Gastrocnemius medialis (tissue), 4 donors: ENCODE measurements at regions not wholly inside any gene's neighbourhood (a gene's known extent, or its start where the extent isn't known, plus 50 kb on each side); places are given as distances from the start of the nearest gene placed in this dataset.
"Not testable (repeated sequence)": the region's sequence is repeated elsewhere in the genome, so short reads cannot be mapped to it uniquely, and the experiment has no call there.

Source experiments
- ATAC-seq, 2 donors: fragments of 150-250 bp; one replicate each; pipeline ENCODE4 v1.9.1; 2016
- DNase-seq, 2 donors: peaks; one replicate each; pipeline ENCODE4 v3.0.0-alpha.2; 2019
- H3K27ac ChIP-seq, 4 donors: fragments of 200-600 bp; sonication (generic); 1 replicate in 1 of 4; 2 replicates in 3 of 4; pipeline ENCODE4 v1.5.1; 2016 to 2018; ENCODE audit warnings: mild to moderate bottlenecking in 2 of 4, moderate library complexity in 1 of 4
- H3K27me3 ChIP-seq, 3 donors: fragments of 200-600 bp; sonication (generic) in 2 of 3; 1 replicate in 1 of 3; 2 replicates in 2 of 3; pipeline versions ENCODE4 v1.5.1 to v1.6.0; 2016 to 2019; ENCODE audit warnings: mild to moderate bottlenecking in 1 of 3, moderate library complexity in 1 of 3
- H3K36me3 ChIP-seq, 2 donors: fragments of 200-600 bp; sonication (generic) in 1 of 2; one replicate each; pipeline ENCODE4 v1.5.1; 2017 to 2018
- H3K4me1 ChIP-seq, 2 donors: fragments of 200-600 bp; sonication (generic) in 1 of 2; one replicate each; pipeline ENCODE4 v1.5.1; 2016 to 2017; ENCODE audit warnings: mild to moderate bottlenecking in 2 of 2
- H3K4me3 ChIP-seq, 4 donors: fragments of 200-600 bp; sonication (generic) in 3 of 4; 1 replicate in 1 of 4; 2 replicates in 3 of 4; pipeline ENCODE4 v1.5.1; 2016 to 2019; ENCODE audit warnings: mild to moderate bottlenecking in 2 of 4
- H3K9me3 ChIP-seq, 3 donors: fragments of 200-600 bp; sonication (generic) in 2 of 3; 1 replicate in 1 of 3; 2 replicates in 2 of 3; pipeline ENCODE4 v1.5.1; 2016 to 2019
- in situ Hi-C, 4 donors: fragments of 200-750 bp; cut with MboI; loops; one replicate each; pipeline versions ENCODE4 v1.15.0 to v1.8.0; 2017; ENCODE audit warnings: low sequenced_read_pairs in 4 of 4
- intact Hi-C: fragments of 100-400 bp; cut with DNase I; formaldehyde crosslinking; loops from one replicate; pipeline ENCODE4 v1.15.1; 2023; ENCODE audit warnings: low total_unique reads
- microRNA-seq, 2 donors: library from miRNA; unstranded; fragments of <30 nt; microRNA quantifications; one replicate each; pipeline ENCODE4, GENCODE V29; 2016; ENCODE audit warnings: borderline replicate concordance in 2 of 2

DNA sequence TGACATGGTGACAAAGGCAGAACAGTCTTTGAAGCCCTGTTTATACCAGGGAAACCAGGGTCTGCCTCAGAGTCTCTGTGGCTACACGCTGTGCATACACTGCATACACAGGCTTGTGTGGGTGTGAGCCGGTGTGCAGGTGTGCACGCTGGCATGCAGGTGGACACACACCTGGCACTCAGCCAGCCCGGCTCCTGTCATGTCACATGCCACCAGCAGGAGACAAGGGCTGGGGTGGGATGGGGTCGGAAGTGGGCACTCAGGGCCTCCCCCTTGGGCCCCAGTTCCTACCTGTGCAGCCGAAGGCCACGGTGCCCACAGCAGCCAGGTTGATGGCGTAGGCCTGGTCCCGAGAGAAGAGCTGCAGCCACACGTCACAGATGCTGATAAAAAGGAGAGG lies 192.2 kb downstream of the ZNF479 start:
- H3K4me3 ChIP-seq, in situ Hi-C loops, H3K36me3 ChIP-seq, H3K4me1 ChIP-seq, H3K27me3 ChIP-seq, ATAC-seq, intact Hi-C loops, H3K9me3 ChIP-seq, H3K27ac ChIP-seq: not testable (repeated sequence)
- peak in 1 of 2 donors; percentile 13 for DNase-seq

- H3K9me3 ChIP-seq, H3K27ac ChIP-seq, H3K4me3 ChIP-seq, H3K27me3 ChIP-seq, intact Hi-C loops, H3K4me1 ChIP-seq, DNase-seq, H3K36me3 ChIP-seq, ATAC-seq, in situ Hi-C loops: not testable (repeated sequence)
These were observed 208.3 kb downstream of the ZNF479 start for GRCh38 chr7:56923892-56924291.

DNA sequence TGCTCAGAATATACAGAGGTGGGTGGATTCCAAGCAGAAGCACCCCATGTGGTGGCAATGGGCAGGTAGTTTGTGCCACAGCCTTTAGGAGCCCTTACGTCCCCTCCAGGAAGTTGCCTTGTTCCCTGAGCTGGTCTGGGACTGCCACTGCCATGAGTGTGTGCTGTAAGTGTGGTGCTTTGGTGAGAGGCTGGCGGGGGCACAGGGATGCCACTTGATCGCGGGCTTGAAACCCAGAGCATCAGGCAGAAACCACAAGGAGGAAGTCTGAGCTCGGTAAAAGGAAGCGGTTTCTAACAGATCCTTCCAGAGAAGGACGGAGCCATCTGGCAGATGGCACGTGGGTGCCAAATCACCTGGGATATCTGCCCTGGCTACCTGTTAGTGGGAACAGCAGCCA lies 221.3 kb downstream of the ZNF479 start:
- ATAC-seq, intact Hi-C loops, H3K36me3 ChIP-seq, DNase-seq, H3K27me3 ChIP-seq, in situ Hi-C loops, H3K9me3 ChIP-seq, H3K4me3 ChIP-seq, H3K4me1 ChIP-seq, H3K27ac ChIP-seq: not testable (repeated sequence)

- H3K4me3 ChIP-seq, H3K27me3 ChIP-seq, intact Hi-C loops, H3K27ac ChIP-seq, ATAC-seq, H3K9me3 ChIP-seq, in situ Hi-C loops, DNase-seq, H3K36me3 ChIP-seq, H3K4me1 ChIP-seq: not testable (repeated sequence)
These were observed 242.8 kb downstream of the ZNF479 start for GRCh38 chr7:56889454-56889853.

- H3K27ac ChIP-seq, ATAC-seq, H3K36me3 ChIP-seq, in situ Hi-C loops, H3K4me3 ChIP-seq, DNase-seq, H3K4me1 ChIP-seq, H3K9me3 ChIP-seq, intact Hi-C loops, H3K27me3 ChIP-seq: not testable (repeated sequence)
These were observed 247.1 kb downstream of the ZNF479 start for GRCh38 chr7:56885132-56885531.

- H3K9me3 ChIP-seq, H3K27ac ChIP-seq, H3K36me3 ChIP-seq, DNase-seq, H3K4me3 ChIP-seq, H3K4me1 ChIP-seq, intact Hi-C loops, ATAC-seq, in situ Hi-C loops, H3K27me3 ChIP-seq: not testable (repeated sequence)
These were observed 249.9 kb downstream of the ZNF479 start for GRCh38 chr7:56882318-56882717.

Small RNA genes lying in the stretch of these regions (microRNA-seq; reads per million reads assigned to microRNA genes)
- 0 reads per million in 2 donors for gene MIR4283-1
